ENCODE measurements at regions not wholly inside any gene's neighbourhood (a gene's known extent, or its start where the extent isn't known, plus 50 kb on each side); places are given as distances from the start of the nearest gene placed in this dataset.

DNA sequence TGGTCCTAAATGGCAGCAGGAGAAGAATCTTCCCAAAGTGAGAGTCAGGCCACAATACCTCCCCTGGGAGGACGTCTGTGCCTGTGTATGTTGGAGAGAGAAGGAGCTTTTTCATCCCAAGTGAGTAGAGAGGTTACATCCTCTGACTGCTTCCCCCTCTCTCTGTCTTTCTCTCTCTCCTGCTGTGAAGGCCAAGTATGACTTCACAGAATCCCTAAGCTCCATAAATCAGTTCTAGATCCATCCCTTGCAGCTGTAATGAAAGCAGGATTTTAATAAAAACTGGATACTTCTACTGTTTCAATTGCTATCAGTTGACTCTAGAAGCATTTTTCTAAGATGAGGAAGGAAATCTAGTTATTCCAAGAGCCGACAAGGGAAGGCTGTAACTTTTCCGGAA lies 389.1 kb upstream of the PROK2 start:
- no peak for DNase-seq (ENCODE audit: low spot score)
- Histone ChIP-seq H3K27ac (no peak overlapping the region), H3K9me3 (peaks cover 0 to 4% of the 10 kb centered on the region in 2 donors), H3K4me3 (no peak overlapping the region), H3K36me3 (no peaks in the 10 kb centered on the region), H3K4me1 (peaks cover 0 to 32% of the 10 kb centered on the region in 2 donors), H3K27me3 (no peaks in the 10 kb centered on the region)
- TF ChIP-seq, protein P1, sequence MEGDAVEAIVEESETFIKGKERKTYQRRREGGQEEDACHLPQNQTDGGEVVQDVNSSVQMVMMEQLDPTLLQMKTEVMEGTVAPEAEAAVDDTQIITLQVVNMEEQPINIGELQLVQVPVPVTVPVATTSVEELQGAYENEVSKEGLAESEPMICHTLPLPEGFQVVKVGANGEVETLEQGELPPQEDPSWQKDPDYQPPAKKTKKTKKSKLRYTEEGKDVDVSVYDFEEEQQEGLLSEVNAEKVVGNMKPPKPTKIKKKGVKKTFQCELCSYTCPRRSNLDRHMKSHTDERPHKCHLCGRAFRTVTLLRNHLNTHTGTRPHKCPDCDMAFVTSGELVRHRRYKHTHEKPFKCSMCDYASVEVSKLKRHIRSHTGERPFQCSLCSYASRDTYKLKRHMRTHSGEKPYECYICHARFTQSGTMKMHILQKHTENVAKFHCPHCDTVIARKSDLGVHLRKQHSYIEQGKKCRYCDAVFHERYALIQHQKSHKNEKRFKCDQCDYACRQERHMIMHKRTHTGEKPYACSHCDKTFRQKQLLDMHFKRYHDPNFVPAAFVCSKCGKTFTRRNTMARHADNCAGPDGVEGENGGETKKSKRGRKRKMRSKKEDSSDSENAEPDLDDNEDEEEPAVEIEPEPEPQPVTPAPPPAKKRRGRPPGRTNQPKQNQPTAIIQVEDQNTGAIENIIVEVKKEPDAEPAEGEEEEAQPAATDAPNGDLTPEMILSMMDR (IDR thresholded peaks at IDR 0.05), result no peak

- no peak for DNase-seq (ENCODE audit: low spot score)
- Histone ChIP-seq H3K4me3 (no peak overlapping the region), H3K36me3 (no peaks in the 10 kb centered on the region), H3K4me1 (peaks cover 0 to 21% of the 10 kb centered on the region in 2 donors), H3K9me3 (peaks cover 0 to 7% of the 10 kb centered on the region in 2 donors), H3K27me3 (no peaks in the 10 kb centered on the region), H3K27ac (peak overlapping the region; percentile 43 to 59)
- TF ChIP-seq, protein P1 (IDR thresholded peaks at IDR 0.05), result no peak
Observed at GRCh38 chr3:72171946-72172345, 387.0 kb upstream of the PROK2 start.

DNA sequence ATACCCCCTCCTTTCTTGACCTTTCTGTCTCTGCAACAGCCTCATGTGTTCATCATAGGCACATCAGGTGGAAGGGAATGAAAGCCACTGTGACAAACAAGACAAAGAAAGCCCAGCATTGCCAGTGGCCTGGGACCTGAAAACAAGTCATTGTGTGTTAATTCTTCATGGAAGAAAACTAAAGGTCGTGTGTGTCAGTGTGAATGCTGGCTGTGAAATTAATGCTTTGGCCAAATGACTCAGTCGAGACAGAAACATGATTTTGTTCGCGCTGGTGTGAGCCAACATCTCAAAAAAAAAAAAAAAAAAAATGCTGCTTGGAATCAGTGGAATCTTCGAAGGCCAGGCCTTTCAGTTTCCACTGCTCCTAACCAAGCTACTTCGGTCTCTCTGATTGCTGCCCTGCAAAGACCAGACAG lies 386.5 kb upstream of the PROK2 start:
- H3K4me1 ChIP-seq, result peaks cover 0 to 18% of the 10 kb centered on the region in 2 donors
- peaks cover 0 to 7% of the 10 kb centered on the region in 2 donors for H3K9me3 ChIP-seq
- no peaks in the 10 kb centered on the region for H3K36me3 ChIP-seq
- peak overlapping the region; percentile 43 to 59 for H3K27ac ChIP-seq
- DNase-seq (ENCODE audit: low spot score), result no peak
- no peak overlapping the region for H3K4me3 ChIP-seq
- TF ChIP-seq, protein P1 (IDR thresholded peaks at IDR 0.05), result no peak
- H3K27me3 ChIP-seq, result no peaks in the 10 kb centered on the region

- Histone ChIP-seq H3K27ac (no peak overlapping the region), H3K9me3 (peaks cover 0 to 7% of the 10 kb centered on the region in 2 donors), H3K4me3 (no peak overlapping the region), H3K4me1 (peaks cover 0 to 18% of the 10 kb centered on the region in 2 donors), H3K27me3 (no peaks in the 10 kb centered on the region), H3K36me3 (no peaks in the 10 kb centered on the region)
- TF ChIP-seq, protein P1 (IDR thresholded peaks at IDR 0.05), result no peak
- no peak for DNase-seq (ENCODE audit: low spot score)
Observed at GRCh38 chr3:72169561-72170472, 384.9 kb upstream of the PROK2 start.

DNA sequence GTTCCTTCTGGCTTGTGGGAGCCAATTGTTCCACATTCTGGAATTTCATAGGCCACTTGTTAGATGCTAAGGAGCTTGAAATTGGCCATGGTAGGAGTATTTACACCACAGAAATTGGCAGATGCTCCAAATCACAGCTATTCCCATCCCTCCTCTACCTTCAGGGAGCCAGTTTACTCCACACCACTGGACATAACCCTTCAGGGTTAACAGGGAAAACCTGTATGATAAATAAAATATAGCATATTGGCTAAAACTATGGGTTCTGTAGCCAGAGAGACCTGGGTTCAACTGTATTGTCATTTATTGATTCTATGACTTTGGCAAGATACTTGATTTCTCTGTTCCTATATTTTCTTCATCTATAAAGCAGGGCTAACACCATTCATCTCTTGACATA lies 384.2 kb upstream of the PROK2 start:
- Histone ChIP-seq H3K9me3 (peaks cover 0 to 7% of the 10 kb centered on the region in 2 donors), H3K36me3 (no peaks in the 10 kb centered on the region), H3K4me1 (peaks cover 0 to 18% of the 10 kb centered on the region in 2 donors), H3K4me3 (no peak overlapping the region), H3K27me3 (no peaks in the 10 kb centered on the region), H3K27ac (no peak overlapping the region)
- TF ChIP-seq, protein P1 (IDR thresholded peaks at IDR 0.05), result no peak
- DNase-seq (ENCODE audit: low spot score), result no peak

Measured in right atrium auricular region (tissue), 2 donors.